ENCODE measurements at regions not wholly inside any gene's neighbourhood (a gene's known extent, or its start where the extent isn't known, plus 50 kb on each side); places are given as distances from the start of the nearest gene placed in this dataset.
"Not testable (repeated sequence)": the region's sequence is repeated elsewhere in the genome, so short reads cannot be mapped to it uniquely, and the experiment has no call there.

GRCh38 chr17:52442350-52442749 lies 283.8 kb upstream of the CA10 start:
- Histone ChIP-seq H3K36me3 (replicated peaks; ENCODE audit: low read depth, low read length) (no peaks in the 10 kb centered on the region), H3K4me1 (ENCODE audit: low read length) (no peaks in the 10 kb centered on the region), H3K4me3 (ENCODE audit: low read length) (no peak overlapping the region), H3K27ac (ENCODE audit: low read length) (no peak overlapping the region), H3K79me2 (ENCODE audit: low read length) (no peaks in the 10 kb centered on the region), H4K20me1 (ENCODE audit: insufficient read depth, low read length) (no peaks in the 10 kb centered on the region), H3K27me3 (ENCODE audit: low read depth, low read length) (no peaks in the 10 kb centered on the region), H3K9ac (ENCODE audit: low read length) (no peak overlapping the region), H2AFZ (ENCODE audit: low read depth, low read length) (no peak overlapping the region), H3K4me2 (ENCODE audit: low read length) (no peak overlapping the region), H3K9me3 (ENCODE audit: insufficient read depth, low read length) (no peaks in the 10 kb centered on the region)
- TF ChIP-seq CTCF (IDR thresholded peaks at IDR 0.05; ENCODE audit: low read depth, low read length) (no peak), EZH2phosphoT487 (IDR thresholded peaks at IDR 0.05; ENCODE audit: low read depth) (no peak)

DNA sequence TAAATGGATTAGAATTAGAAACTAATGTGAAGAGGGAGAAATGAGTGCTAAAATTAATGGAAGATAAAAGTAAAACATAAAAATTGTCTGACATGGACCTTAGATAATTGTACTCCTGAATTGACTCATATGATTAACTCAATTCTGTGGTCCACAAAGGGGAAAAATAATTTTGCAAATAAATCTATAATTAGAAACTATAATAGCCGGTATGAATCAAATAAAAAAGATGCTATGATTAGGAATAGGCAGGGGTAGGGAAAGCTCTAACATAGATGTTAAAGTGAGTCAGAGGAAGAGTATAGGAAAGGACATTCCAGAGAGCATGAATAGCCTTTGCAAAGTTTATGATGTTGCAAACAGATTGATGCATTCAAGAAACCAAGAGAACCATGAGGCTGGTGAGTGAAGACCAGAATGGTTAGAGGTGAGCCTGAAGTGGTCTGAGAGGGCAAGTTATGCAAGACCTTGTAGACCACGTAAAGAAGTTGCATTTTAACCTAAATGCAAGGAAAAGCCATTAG lies 262.1 kb upstream of the CA10 start:
- Histone ChIP-seq H3K9ac (ENCODE audit: low read length) (no peak overlapping the region), H3K4me3 (ENCODE audit: low read length) (no peak overlapping the region), H3K9me3 (ENCODE audit: insufficient read depth, low read length) (no peaks in the 10 kb centered on the region), H3K36me3 (replicated peaks; ENCODE audit: low read depth, low read length) (no peaks in the 10 kb centered on the region), H2AFZ (ENCODE audit: low read depth, low read length) (no peak overlapping the region), H3K79me2 (ENCODE audit: low read length) (no peaks in the 10 kb centered on the region), H3K27me3 (ENCODE audit: low read depth, low read length) (0 out of 2 replicates have a peak, but pooled peaks cover 3% of the 10 kb centered on the region), H3K4me1 (ENCODE audit: low read length) (no peaks in the 10 kb centered on the region), H4K20me1 (ENCODE audit: insufficient read depth, low read length) (no peaks in the 10 kb centered on the region), H3K4me2 (ENCODE audit: low read length) (no peak overlapping the region), H3K27ac (ENCODE audit: low read length) (no peak overlapping the region)
- TF ChIP-seq CTCF (IDR thresholded peaks at IDR 0.05; ENCODE audit: low read depth, low read length) (no peak), EZH2phosphoT487 (IDR thresholded peaks at IDR 0.05; ENCODE audit: low read depth) (no peak)

DNA sequence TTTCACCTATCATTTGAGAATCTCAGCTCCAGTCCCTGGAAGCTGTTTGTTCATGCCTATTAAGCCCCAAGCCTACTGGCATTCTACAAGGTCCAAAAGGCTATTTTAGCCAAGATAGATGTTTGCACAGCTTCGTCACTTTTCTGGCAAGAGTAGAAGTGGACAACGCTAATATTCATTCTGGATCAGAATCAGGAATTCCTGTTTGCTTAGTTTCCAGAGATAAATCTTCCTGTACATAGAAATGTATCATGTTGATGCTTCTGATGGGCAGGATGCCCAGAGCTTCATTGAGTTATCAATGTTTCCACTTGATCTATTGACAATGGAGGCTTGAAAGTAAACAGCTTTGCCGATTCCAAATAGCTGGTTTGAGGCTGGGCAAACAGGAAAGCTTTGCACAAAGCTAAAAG lies 260.7 kb upstream of the CA10 start:
- Histone ChIP-seq H3K4me3 (ENCODE audit: low read length) (no peak overlapping the region), H3K9ac (ENCODE audit: low read length) (no peak overlapping the region), H2AFZ (ENCODE audit: low read depth, low read length) (no peak overlapping the region), H4K20me1 (ENCODE audit: insufficient read depth, low read length) (no peaks in the 10 kb centered on the region), H3K27me3 (ENCODE audit: low read depth, low read length) (0 out of 2 replicates have a peak, but pooled peaks cover 3% of the 10 kb centered on the region), H3K36me3 (replicated peaks; ENCODE audit: low read depth, low read length) (no peaks in the 10 kb centered on the region), H3K27ac (ENCODE audit: low read length) (no peak overlapping the region), H3K9me3 (ENCODE audit: insufficient read depth, low read length) (no peaks in the 10 kb centered on the region), H3K4me2 (ENCODE audit: low read length) (no peak overlapping the region), H3K4me1 (ENCODE audit: low read length) (no peaks in the 10 kb centered on the region), H3K79me2 (ENCODE audit: low read length) (no peaks in the 10 kb centered on the region)
- no peak for TF ChIP-seq EZH2phosphoT487 (IDR thresholded peaks at IDR 0.05; ENCODE audit: low read depth)
- TF ChIP-seq CTCF (IDR thresholded peaks at IDR 0.05; ENCODE audit: low read depth, low read length), result no peak

GRCh38 chr17:52410781-52411180 lies 252.3 kb upstream of the CA10 start:
- Histone ChIP-seq H3K27ac (ENCODE audit: low read length) (no peak overlapping the region), H3K79me2 (ENCODE audit: low read length) (no peaks in the 10 kb centered on the region), H3K4me2 (ENCODE audit: low read length) (no peak overlapping the region), H3K4me3 (ENCODE audit: low read length) (no peak overlapping the region), H3K27me3 (ENCODE audit: low read depth, low read length) (no peaks in the 10 kb centered on the region), H3K9me3 (ENCODE audit: insufficient read depth, low read length) (no peaks in the 10 kb centered on the region), H3K4me1 (ENCODE audit: low read length) (no peaks in the 10 kb centered on the region), H2AFZ (ENCODE audit: low read depth, low read length) (no peak overlapping the region), H3K9ac (ENCODE audit: low read length) (no peak overlapping the region), H3K36me3 (replicated peaks; ENCODE audit: low read depth, low read length) (no peaks in the 10 kb centered on the region), H4K20me1 (ENCODE audit: insufficient read depth, low read length) (no peaks in the 10 kb centered on the region)
- TF ChIP-seq EZH2phosphoT487 (IDR thresholded peaks at IDR 0.05; ENCODE audit: low read depth) (no peak), CTCF (IDR thresholded peaks at IDR 0.05; ENCODE audit: low read depth, low read length) (no peak)

DNA sequence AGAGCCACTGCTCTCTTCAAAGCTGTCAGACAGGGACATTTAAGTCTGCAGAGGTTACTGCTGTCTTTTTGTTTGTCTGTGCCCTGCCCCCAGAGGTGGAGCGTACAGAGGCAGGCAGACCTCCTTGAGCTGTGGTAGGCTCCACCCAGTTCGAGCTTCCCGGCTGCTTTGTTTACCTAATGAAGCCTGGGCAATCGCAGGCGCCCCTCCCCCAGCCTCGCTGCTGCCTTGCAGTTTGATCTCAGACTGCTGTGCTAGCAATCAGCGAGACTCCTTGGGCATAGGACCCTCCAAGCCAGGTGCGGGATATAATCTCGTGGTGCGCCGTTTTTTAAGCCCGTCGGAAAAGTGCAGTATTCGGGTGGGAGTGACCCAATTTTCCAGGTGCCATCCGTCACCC lies 250.7 kb upstream of the CA10 start:
- H3K4me1 ChIP-seq (ENCODE audit: low read length); H3K27me3 ChIP-seq (ENCODE audit: low read depth, low read length): not testable (repeated sequence)

More for the DNA sequence above, 250.7 kb upstream of the CA10 start:
- not testable (repeated sequence) for H3K4me3 ChIP-seq (ENCODE audit: low read length); H3K79me2 ChIP-seq (ENCODE audit: low read length); H3K9ac ChIP-seq (ENCODE audit: low read length); H3K9me3 ChIP-seq (ENCODE audit: insufficient read depth, low read length); H4K20me1 ChIP-seq (ENCODE audit: insufficient read depth, low read length); H2AFZ ChIP-seq (ENCODE audit: low read depth, low read length); H3K27ac ChIP-seq (ENCODE audit: low read length); H3K36me3 ChIP-seq (replicated peaks; ENCODE audit: low read depth, low read length); H3K4me2 ChIP-seq (ENCODE audit: low read length)
